Esophagus muscularis mucosa (tissue), 4 donors: ENCODE measurements at regions not wholly inside any gene's neighbourhood (a gene's known extent, or its start where the extent isn't known, plus 50 kb on each side); places are given as distances from the start of the nearest gene placed in this dataset.

Source experiments
- DNase-seq: peaks from one replicate; pipeline ENCODE4 v3.0.0-alpha.2; 2017; ENCODE audit errors: extremely low spot score
- H3K27ac ChIP-seq, 4 donors: fragments of 200-600 bp; sonication (generic); replicated peaks in 1 of 4; 1 replicate in 3 of 4; 2 replicates in 1 of 4; pipeline ENCODE4 v1.5.1; 2016 to 2019; ENCODE audit warnings: mild to moderate bottlenecking in 1 of 4
- H3K27me3 ChIP-seq, 4 donors: fragments of 200-600 bp; sonication (generic); one replicate each; pipeline versions ENCODE4 v1.5.1 to v1.6.0; 2016 to 2019
- H3K36me3 ChIP-seq, 4 donors: fragments of 200-600 bp; sonication (generic); one replicate each; pipeline ENCODE4 v1.5.1; 2016 to 2019
- H3K4me1 ChIP-seq, 4 donors: fragments of 200-600 bp; sonication (generic); one replicate each; pipeline ENCODE4 v1.5.1; 2016 to 2019
- H3K4me3 ChIP-seq, 4 donors: fragments of 200-600 bp; sonication (generic); 1 replicate in 2 of 4; 2 replicates in 2 of 4; pipeline ENCODE4 v1.5.1; 2016 to 2019; ENCODE audit warnings: mild to moderate bottlenecking in 4 of 4, moderate library complexity in 1 of 4
- H3K9me3 ChIP-seq, 4 donors: fragments of 200-600 bp; sonication (generic); 1 replicate in 3 of 4; 2 replicates in 1 of 4; pipeline ENCODE4 v1.5.1; 2016 to 2019
- CTCF ChIP-seq, 3 experiments: fragments of 200-600 bp in 2 of 3; fragments of 450-650 bp in 1 of 3; sonication (generic) in 2 of 3; IDR thresholded peaks; one replicate each; pipeline ENCODE4 v1.5.1; 2017 to 2019; ENCODE audit warnings: antibody characterized with exemption in 3 of 3, mild to moderate bottlenecking in 2 of 3, moderate library complexity in 1 of 3
- EP300 ChIP-seq: sonication (generic); formaldehyde crosslinking; IDR thresholded peaks from one replicate; pipeline ENCODE4 v1.6.1; 2017; ENCODE audit warnings: antibody characterized with exemption
- POLR2A ChIP-seq: fragments of 450-650 bp; IDR thresholded peaks from one replicate; pipeline ENCODE4 v1.6.1; 2017; ENCODE audit warnings: antibody characterized with exemption, moderate library complexity, mild to moderate bottlenecking, low read depth
- POLR2AphosphoS5 ChIP-seq, 2 donors: sonication (generic); formaldehyde crosslinking; IDR thresholded peaks; one replicate each; pipeline ENCODE4 v1.6.1; 2017; ENCODE audit warnings: antibody characterized with exemption in 2 of 2
- WGBS: methylation state at CpG from one replicate; pipeline ENCODE4 v1.1.5; 2018; 5-methylcytosine and 5-hydroxymethylcytosine counted together
- intact Hi-C: fragments of 100-400 bp; cut with DNase I; formaldehyde crosslinking; loops from one replicate; pipeline ENCODE4 v1.15.1; 2023

- Histone ChIP-seq H3K27me3 (no peaks in the 10 kb centered on the region), H3K9me3 (peaks cover 0 to 11% (median 6%) of the 10 kb centered on the region in 4 donors), H3K27ac (no peak overlapping the region), H3K4me1 (no peaks in the 10 kb centered on the region), H3K4me3 (no peak overlapping the region), H3K36me3 (no peaks in the 10 kb centered on the region)
- WGBS: 80% methylated on average over 5 of the region's 5 CpGs
- DNase-seq: no peak
- intact Hi-C loops: no loop called here
- no peak for TF ChIP-seq POLR2AphosphoS5 (IDR thresholded peaks at IDR 0.05)
- TF ChIP-seq EP300: no peak
- TF ChIP-seq CTCF (IDR thresholded peaks at IDR 0.05): no peak
- TF ChIP-seq POLR2A: no peak
Measured at GRCh38 chr6:119768201-119768600, 418.6 kb upstream of the MAN1A1 start.

GRCh38 chr6:119764927-119765681 is 415.5 kb upstream of the MAN1A1 start:
- intact Hi-C loops: no loop called here
- H3K4me3 ChIP-seq: no peak overlapping the region
- 95% methylated on average over 7 of the region's 7 CpGs for WGBS
- H3K4me1 ChIP-seq: no peaks in the 10 kb centered on the region
- no peaks in the 10 kb centered on the region for H3K27me3 ChIP-seq
- no peak for TF ChIP-seq POLR2A
- no peak for TF ChIP-seq EP300
- TF ChIP-seq CTCF (IDR thresholded peaks at IDR 0.05): no peak
- TF ChIP-seq POLR2AphosphoS5 (IDR thresholded peaks at IDR 0.05): no peak
- H3K27ac ChIP-seq: no peak overlapping the region
- no peaks in the 10 kb centered on the region for H3K9me3 ChIP-seq
- no peaks in the 10 kb centered on the region for H3K36me3 ChIP-seq
- DNase-seq: no peak

- Histone ChIP-seq H3K36me3 (no peaks in the 10 kb centered on the region), H3K27ac (no peak overlapping the region), H3K9me3 (no peaks in the 10 kb centered on the region), H3K4me3 (no peak overlapping the region), H3K27me3 (no peaks in the 10 kb centered on the region), H3K4me1 (no peaks in the 10 kb centered on the region)
- intact Hi-C loops: no loop called here
- WGBS: 84% methylated on average over 1 of the region's 1 CpG
- no peak for DNase-seq
- TF ChIP-seq EP300 (no peak), POLR2A (no peak), CTCF (IDR thresholded peaks at IDR 0.05) (no peak), POLR2AphosphoS5 (IDR thresholded peaks at IDR 0.05) (no peak)
Measured at GRCh38 chr6:119760046-119760445, 410.5 kb upstream of the MAN1A1 start.

- TF ChIP-seq EP300 (no peak), POLR2AphosphoS5 (IDR thresholded peaks at IDR 0.05) (no peak), POLR2A (no peak), CTCF (IDR thresholded peaks at IDR 0.05) (no peak)
- H3K9me3 ChIP-seq: no peaks in the 10 kb centered on the region
- H3K27me3 ChIP-seq: no peaks in the 10 kb centered on the region
- WGBS: 88% methylated on average over 1 of the region's 3 CpGs
- DNase-seq: no peak
- no peak overlapping the region for H3K4me3 ChIP-seq
- no peaks in the 10 kb centered on the region for H3K36me3 ChIP-seq
- H3K4me1 ChIP-seq: no peaks in the 10 kb centered on the region
- H3K27ac ChIP-seq: no peak overlapping the region
- intact Hi-C loops: no loop called here
Measured at GRCh38 chr6:119758385-119758784, 408.8 kb upstream of the MAN1A1 start.

- TF ChIP-seq POLR2AphosphoS5 (IDR thresholded peaks at IDR 0.05) (no peak), CTCF (IDR thresholded peaks at IDR 0.05) (no peak), POLR2A (no peak), EP300 (no peak)
- no peak overlapping the region for H3K4me3 ChIP-seq
- no peaks in the 10 kb centered on the region for H3K9me3 ChIP-seq
- no peaks in the 10 kb centered on the region for H3K4me1 ChIP-seq
- H3K36me3 ChIP-seq: no peaks in the 10 kb centered on the region
- intact Hi-C loops: no loop called here
- no peak overlapping the region for H3K27ac ChIP-seq
- WGBS: 98% methylated on average over 2 of the region's 2 CpGs
- no peaks in the 10 kb centered on the region for H3K27me3 ChIP-seq
- DNase-seq: no peak
Measured at GRCh38 chr6:119757467-119757866, 407.9 kb upstream of the MAN1A1 start.
